IMR-90 (cell line): ENCODE measurements at regions not wholly inside any gene's neighbourhood (a gene's known extent, or its start where the extent isn't known, plus 50 kb on each side); places are given as distances from the start of the nearest gene placed in this dataset.
A peak's percentile ranks its signal among the peaks of the same experiment; 100 is the strongest.

Experiments used
- ATAC-seq: fragments of 200-7000 bp; cut with Tn5 transposase; 2 replicates; pipeline ENCODE4 v1.9.1; 2020; ENCODE audit warnings: low read depth, mild to moderate bottlenecking, moderate library complexity
- BruUV-seq: library from RNA; stranded (reverse); fragments of 400-500 nt; replicated peaks from 2 replicates; lab custom pipeline; 2021; lab: Mats Ljungman, UMichigan
- CTCF ChIA-PET: fragments of 300-600 bp; formaldehyde crosslinking; extraction: SDS; loops from one replicate; lab custom pipeline; 2021; ENCODE audit warnings: antibody characterized with exemption; lab: Yijun Ruan, JAX
- POLR2A ChIA-PET: fragments of 300-600 bp; sonication (Branson Sonifier 250); formaldehyde crosslinking; loops from one replicate; lab custom pipeline; 2022; ENCODE audit warnings: antibody characterized with exemption; ENCODE audit not compliant: unreplicated experiment; lab: Charles Lee
- DNase-seq: peaks from one replicate; pipeline ENCODE4 v3.0.0; 2013
- H2AFZ ChIP-seq: replicated peaks from 2 replicates; pipeline ENCODE3; 2013; ENCODE audit warnings: low read length, mild to moderate bottlenecking; ENCODE audit not compliant: poor library complexity
- H2AK5ac ChIP-seq: 2 replicates; pipeline ENCODE4 v1.6.1; 2013; ENCODE audit warnings: low read depth, low read length, inconsistent platforms
- H2AK9ac ChIP-seq: replicated peaks from 2 replicates; pipeline ENCODE3; 2013; ENCODE audit warnings: mild to moderate bottlenecking, low read depth, low read length, moderate library complexity; ENCODE audit not compliant: poor library complexity
- H2BK120ac ChIP-seq: 2 replicates; pipeline ENCODE4 v1.6.1; 2013; ENCODE audit warnings: low read depth, low read length, inconsistent platforms
- H2BK15ac ChIP-seq: 3 replicates; pipeline ENCODE4 v1.6.1; 2013; ENCODE audit warnings: low read depth, low read length, inconsistent platforms
- H2BK20ac ChIP-seq: 2 replicates; pipeline ENCODE4 v1.6.1; 2013; ENCODE audit warnings: low read depth, mild to moderate bottlenecking, inconsistent platforms, low read length, moderate library complexity
- H2BK5ac ChIP-seq: 2 replicates; pipeline ENCODE4 v1.6.1; 2013; ENCODE audit warnings: mild to moderate bottlenecking, low read depth, low read length, inconsistent platforms; ENCODE audit not compliant: poor library complexity, severe bottlenecking
- H3K14ac ChIP-seq: replicated peaks from 2 replicates; pipeline ENCODE4 v1.6.1; 2013; ENCODE audit warnings: low read depth, low read length, inconsistent platforms
- H3K18ac ChIP-seq: 2 replicates; pipeline ENCODE4 v1.6.1; 2013; ENCODE audit warnings: low read depth, low read length, control low read depth
- H3K23ac ChIP-seq: 2 replicates; pipeline ENCODE4 v1.6.1; 2013; ENCODE audit warnings: low read depth, low read length, inconsistent platforms
- H3K27ac ChIP-seq: 2 replicates; pipeline ENCODE4 v1.5.1; 2013; ENCODE audit warnings: mild to moderate bottlenecking, control low read depth, low read length; ENCODE audit not compliant: insufficient read depth
- H3K27me3 ChIP-seq: 2 replicates; pipeline ENCODE4 v1.6.1; 2013; ENCODE audit warnings: low read length; ENCODE audit not compliant: control insufficient read depth, insufficient read depth
- H3K36me3 ChIP-seq: 2 replicates; pipeline ENCODE4 v1.6.1; 2013; ENCODE audit warnings: low read length, mixed read lengths; ENCODE audit not compliant: control insufficient read depth, insufficient read depth
- H3K4ac ChIP-seq: 2 replicates; pipeline ENCODE4 v1.6.1; 2013; ENCODE audit warnings: low read depth, low read length, inconsistent platforms
- H3K4me1 ChIP-seq: 2 replicates; pipeline ENCODE4 v1.6.1; 2013; ENCODE audit warnings: low read length, mixed read lengths; ENCODE audit not compliant: control insufficient read depth, insufficient read depth
- H3K4me2 ChIP-seq: 2 replicates; pipeline ENCODE4 v1.6.1; 2013; ENCODE audit warnings: low read depth, mild to moderate bottlenecking, control low read depth, low read length, moderate library complexity
- H3K4me3 ChIP-seq: 2 replicates; pipeline ENCODE4 v1.5.1; 2013; ENCODE audit warnings: low read depth, mild to moderate bottlenecking, control low read depth, low read length, moderate library complexity; ENCODE audit not compliant: insufficient read depth
- H3K56ac ChIP-seq: 2 replicates; pipeline ENCODE4 v1.6.1; 2013; ENCODE audit warnings: low read length, inconsistent platforms; ENCODE audit not compliant: insufficient read depth; ENCODE audit errors: extremely low read depth
- H3K79me1 ChIP-seq, 2 experiments: 2 replicates each; pipeline ENCODE4 v1.6.1; 2013; ENCODE audit warnings: low read length in 2 of 2, inconsistent platforms in 1 of 2, low read depth in 1 of 2
- H3K9ac ChIP-seq: 2 replicates; pipeline ENCODE4 v1.6.1; 2013; ENCODE audit warnings: low read depth, low read length, control low read depth
- H3K9me1 ChIP-seq: 2 replicates; pipeline ENCODE4 v1.6.1; 2013; ENCODE audit warnings: low read length, inconsistent platforms; ENCODE audit not compliant: insufficient read depth
- H3K9me3 ChIP-seq: 2 replicates; pipeline ENCODE4 v1.6.1; 2013; ENCODE audit warnings: low read length; ENCODE audit not compliant: control insufficient read depth, insufficient read depth
- H4K20me1 ChIP-seq: 2 replicates; pipeline ENCODE4 v1.6.1; 2013; ENCODE audit warnings: low read length, inconsistent platforms; ENCODE audit not compliant: insufficient read depth
- H4K5ac ChIP-seq: 2 replicates; pipeline ENCODE4 v1.6.1; 2013; ENCODE audit warnings: mild to moderate bottlenecking, low read depth, low read length, control low read depth
- H4K8ac ChIP-seq, 2 experiments: 2 replicates each; pipeline ENCODE4 v1.6.1; 2013; ENCODE audit warnings: low read depth in 2 of 2, low read length in 2 of 2, control low read depth in 1 of 2, inconsistent platforms in 1 of 2
- H4K91ac ChIP-seq: 2 replicates; pipeline ENCODE4 v1.6.1; 2013; ENCODE audit warnings: low read depth, low read length, inconsistent platforms; ENCODE audit not compliant: insufficient read depth
- CEBPB ChIP-seq: IDR thresholded peaks from 2 replicates; pipeline ENCODE4 v1.6.1; 2012; ENCODE audit warnings: low read depth, low read length, improper control_type of control experiment
- MAZ ChIP-seq: IDR thresholded peaks from 2 replicates; pipeline ENCODE4 v1.6.1; 2012; ENCODE audit warnings: low read depth, mild to moderate bottlenecking, low read length, improper control_type of control experiment, moderate library complexity, borderline replicate concordance
- WGBS, 2 experiments: methylation state at CpG; one replicate each; pipeline versions ENCODE4 v1.1.5 to v1.1.7; 2013; ENCODE audit warnings: missing lambda C conversion rate in 2 of 2; ENCODE audit not compliant: insufficient read length in 1 of 2; ENCODE audit errors: extremely low coverage in 2 of 2; 5-methylcytosine and 5-hydroxymethylcytosine counted together
- dilution Hi-C: fragments of 300-500 bp; cut with HindIII; formaldehyde crosslinking; loops from one replicate; pipeline ENCODE4 v1.14.3; 2018; ENCODE audit warnings: low sequenced_read_pairs; ENCODE audit not compliant: unreplicated experiment
- in situ Hi-C: fragments of 300-500 bp; cut with MboI; formaldehyde crosslinking; loops from 3 replicates; pipeline ENCODE4 v1.14.3; 2019; ENCODE audit warnings: low sequenced_read_pairs, inconsistent platforms, mixed read lengths
- intact Hi-C: fragments of 100-400 bp; cut with micrococcal nuclease; formaldehyde crosslinking; loops from 2 replicates; pipeline ENCODE4 v1.10.0; 2022

- Histone ChIP-seq H3K14ac (no peak overlapping the region), H3K9ac (no peak overlapping the region), H2BK20ac (no peak overlapping the region), H4K91ac (no peak overlapping the region), H2AFZ (no peak overlapping the region), H3K4me1 (peaks cover 2% of the 10 kb centered on the region), H3K23ac (no peak overlapping the region), H3K79me1 (no peaks in the 10 kb centered on the region; a peak in 1 of 4 replicates), H3K9me3 (no peaks in the 10 kb centered on the region), H2AK9ac (no peak overlapping the region), H3K9me1 (no peaks in the 10 kb centered on the region; the same call in 1 of the 2 replicates), H2AK5ac (no peak overlapping the region), H3K4ac (no peak overlapping the region), H4K8ac (no peak overlapping the region), H3K18ac (no peak overlapping the region), H3K56ac (no peak overlapping the region), H3K27me3 (no peaks in the 10 kb centered on the region), H3K27ac (no peak overlapping the region), H2BK120ac (no peak overlapping the region), H3K4me3 (no peak overlapping the region), H3K4me2 (no peak overlapping the region), H2BK5ac (no peak overlapping the region), H4K5ac (no peak overlapping the region), H3K36me3 (no peaks in the 10 kb centered on the region), H2BK15ac (no peak overlapping the region), H4K20me1 (no peaks in the 10 kb centered on the region)
- TF ChIP-seq MAZ (no peak), CEBPB (peak; percentile 70)
- dilution Hi-C loops (no loop called here), in situ Hi-C loops (no loop called here), intact Hi-C loops (loop anchor here (10.0 kb wide), 1 partner anchor 600 kb away; the partner anchor contains the start of gene ALCAM)
- DNase-seq (no peak), ATAC-seq (no peak)
- CTCF ChIA-PET = interaction anchor here (0.6 to 1.1 kb wide), 3 partner anchors 8 to 18 kb away, joined by 3 read pairs; no protein-coding TSS in a partner anchor
- WGBS, 2 experiments = no CpG with 5 or more reads among the region's 4 CpGs
- no TSS peak for BruUV-seq
- POLR2A ChIA-PET = no interaction called here
Observed at GRCh38 chr3:104764496-104764895, 602.2 kb upstream of the ALCAM start.
